Neural progenitor cell (in vitro differentiated cells): ENCODE measurements at regions not wholly inside any gene's neighbourhood (a gene's known extent, or its start where the extent isn't known, plus 50 kb on each side); places are given as distances from the start of the nearest gene placed in this dataset.

Source experiments
- CTCF ChIP-seq: fragments of 200-600 bp; sonication (generic); IDR thresholded peaks from 2 replicates; pipeline ENCODE4 v1.5.1; 2017; ENCODE audit warnings: antibody characterized with exemption, mild to moderate bottlenecking
- EZH2 ChIP-seq: fragments of 200-600 bp; sonication (generic); IDR thresholded peaks from 2 replicates; pipeline ENCODE4 v1.6.1; 2017; ENCODE audit warnings: antibody characterized with exemption, mild to moderate bottlenecking, moderate library complexity
- EZH2phosphoT487 ChIP-seq: fragments of 200-600 bp; sonication (generic); IDR thresholded peaks from 2 replicates; pipeline ENCODE4 v1.6.1; 2017; ENCODE audit warnings: antibody characterized with exemption

DNA sequence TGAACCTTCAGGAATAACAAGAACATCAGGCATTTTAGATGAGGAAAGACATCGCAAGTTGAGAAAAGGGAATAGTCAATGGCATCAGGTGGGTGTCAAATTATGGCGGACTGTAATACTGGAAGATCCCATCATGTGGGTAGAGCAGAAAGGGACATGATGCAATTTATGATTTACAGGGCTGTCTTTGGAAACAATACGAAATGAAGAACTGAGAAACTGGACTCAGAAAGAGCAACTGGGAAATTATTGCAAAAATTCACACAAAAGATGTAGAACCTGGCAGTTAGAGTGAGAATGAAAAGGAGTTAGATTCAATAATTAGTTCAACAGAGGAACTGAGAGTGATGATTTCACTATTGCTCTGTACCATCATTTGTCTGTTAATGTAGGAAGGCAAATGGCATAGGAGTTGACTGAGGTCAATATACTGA is 1635.0 kb upstream of the ACVR2A start:
- TF ChIP-seq CTCF (no peak), EZH2phosphoT487 (no peak), EZH2 (no peak)
